GM23338 (cell line): ENCODE measurements at regions not wholly inside any gene's neighbourhood (a gene's known extent, or its start where the extent isn't known, plus 50 kb on each side); places are given as distances from the start of the nearest gene placed in this dataset.
A peak's percentile ranks its signal among the peaks of the same experiment; 100 is the strongest.

Experiments used
- ATAC-seq: fragments of 200-7000 bp; cut with Tn5 transposase; 3 replicates; pipeline ENCODE4 v1.9.1; 2020
- DNase-seq: peaks from one replicate; pipeline ENCODE4 v3.0.0-alpha.2; 2015; ENCODE audit warnings: low spot score
- H2AFZ ChIP-seq: fragments of 200-600 bp; sonication (generic); 2 replicates; pipeline ENCODE4 v1.8.0; 2016; ENCODE audit warnings: antibody characterized with exemption, mild to moderate bottlenecking, moderate library complexity
- H3F3A ChIP-seq: fragments of 200-600 bp; sonication (generic); replicated peaks from 2 replicates; pipeline ENCODE4 v1.8.0; 2017; ENCODE audit warnings: antibody characterized with exemption, mixed run types, low read depth
- H3K27ac ChIP-seq: fragments of 200-600 bp; sonication (generic); 2 replicates; pipeline ENCODE4 v1.6.1; 2016; ENCODE audit warnings: low read depth
- H3K27me3 ChIP-seq: fragments of 200-600 bp; sonication (generic); 2 replicates; pipeline ENCODE4 v1.8.0; 2016; ENCODE audit warnings: mild to moderate bottlenecking, mixed run types, moderate library complexity; ENCODE audit not compliant: insufficient read depth
- H3K36me3 ChIP-seq: fragments of 200-600 bp; sonication (generic); 2 replicates; pipeline ENCODE4 v1.8.0; 2016; ENCODE audit warnings: mild to moderate bottlenecking; ENCODE audit not compliant: insufficient read depth
- H3K4me1 ChIP-seq: fragments of 200-600 bp; sonication (generic); 2 replicates; pipeline ENCODE4 v1.8.0; 2016; ENCODE audit warnings: mild to moderate bottlenecking, moderate library complexity; ENCODE audit not compliant: insufficient read depth
- H3K4me2 ChIP-seq: fragments of 200-600 bp; sonication (generic); 2 replicates; pipeline ENCODE4 v1.7.1; 2017; ENCODE audit warnings: mixed run types
- H3K4me3 ChIP-seq: fragments of 200-600 bp; sonication (generic); 2 replicates; pipeline ENCODE4 v1.6.1; 2016; ENCODE audit warnings: mixed run types
- H3K79me2 ChIP-seq: fragments of 200-600 bp; sonication (generic); replicated peaks from 2 replicates; pipeline ENCODE4 v1.8.0; 2017; ENCODE audit warnings: mild to moderate bottlenecking; ENCODE audit not compliant: insufficient read depth
- H3K9me2 ChIP-seq: fragments of 200-600 bp; sonication (generic); 2 replicates; pipeline ENCODE4 v1.8.0; 2017; ENCODE audit not compliant: insufficient read depth
- H4K20me1 ChIP-seq: fragments of 200-600 bp; sonication (generic); replicated peaks from 2 replicates; pipeline ENCODE4 v1.8.0; 2017; ENCODE audit warnings: mild to moderate bottlenecking; ENCODE audit not compliant: insufficient read depth
- H3K27ac Mint-ChIP-seq: 2 replicates; pipeline ENCODE4 v1.8.0; 2020; ENCODE audit warnings: inconsistent platforms, mild to moderate bottlenecking, moderate library complexity, mixed read lengths
- H3K27me3 Mint-ChIP-seq: 3 replicates; pipeline ENCODE4 v1.8.0; 2022; ENCODE audit warnings: low read depth, mild to moderate bottlenecking, moderate library complexity, mixed read lengths, inconsistent platforms; ENCODE audit not compliant: insufficient read depth, poor library complexity
- H3K36me3 Mint-ChIP-seq: 3 replicates; pipeline ENCODE4 v1.8.0; 2021; ENCODE audit warnings: low read depth, mild to moderate bottlenecking, inconsistent platforms, moderate library complexity, mixed read lengths
- H3K4me1 Mint-ChIP-seq: 3 replicates; pipeline ENCODE4 v1.8.0; 2020; ENCODE audit warnings: mild to moderate bottlenecking, inconsistent platforms, mixed read lengths
- H3K4me3 Mint-ChIP-seq: 3 replicates; pipeline ENCODE4 v1.8.0; 2021; ENCODE audit warnings: moderate library complexity, mild to moderate bottlenecking, inconsistent platforms, mixed read lengths
- H3K9me3 Mint-ChIP-seq: 3 replicates; pipeline ENCODE4 v1.8.0; 2020; ENCODE audit warnings: moderate library complexity, mild to moderate bottlenecking, inconsistent platforms, mixed read lengths
- CREB1 ChIP-seq: fragments of 250-450 bp; sonication (Bioruptor Pico); IDR thresholded peaks from 2 replicates; pipeline ENCODE4 v1.5.0; 2020; ENCODE audit warnings: low read depth, mild to moderate bottlenecking, moderate library complexity
- EZH2 ChIP-seq: fragments of 200-600 bp; sonication (generic); IDR thresholded peaks from one replicate; pipeline ENCODE4 v1.8.0; 2017; ENCODE audit warnings: antibody characterized with exemption, mild to moderate bottlenecking, low read depth; ENCODE audit not compliant: unreplicated experiment
- EZH2phosphoT487 ChIP-seq: fragments of 200-600 bp; sonication (generic); IDR thresholded peaks from one replicate; pipeline ENCODE4 v1.8.1; 2018; ENCODE audit warnings: antibody characterized with exemption; ENCODE audit not compliant: unreplicated experiment
- JUNB ChIP-seq: IDR thresholded peaks from one replicate; pipeline ENCODE4 v1.6.1; 2016; ENCODE audit warnings: antibody characterized with exemption; ENCODE audit not compliant: unreplicated experiment
- NANOG ChIP-seq: IDR thresholded peaks from 2 replicates; pipeline ENCODE4 v1.6.1; 2016; ENCODE audit warnings: antibody characterized with exemption, borderline replicate concordance
- POLR2AphosphoS5 ChIP-seq: IDR thresholded peaks from 2 replicates; pipeline ENCODE4 v1.6.1; 2016; ENCODE audit warnings: antibody characterized with exemption, low read depth
- STAT1 ChIP-seq: IDR thresholded peaks from one replicate; pipeline ENCODE4 v1.6.1; 2016; ENCODE audit warnings: antibody characterized with exemption; ENCODE audit not compliant: unreplicated experiment
- ZNF114 ChIP-seq: fragments of 250-450 bp; sonication (Bioruptor Pico); IDR thresholded peaks from 2 replicates; pipeline ENCODE4 v1.5.0; 2020; ENCODE audit warnings: mild to moderate bottlenecking, moderate library complexity
- ZNF331 ChIP-seq: fragments of 250-450 bp; sonication (Bioruptor Pico); IDR thresholded peaks from 2 replicates; pipeline ENCODE4 v1.5.0; 2020; ENCODE audit warnings: low read depth, mild to moderate bottlenecking, moderate library complexity
- TF ChIP-seq, protein P1 (sequence below): IDR thresholded peaks from 2 replicates; pipeline ENCODE4 v1.6.1; 2016; ENCODE audit warnings: antibody characterized with exemption
- TF ChIP-seq, protein P2 (sequence below): fragments of 250-450 bp; sonication (Bioruptor Pico); IDR thresholded peaks from 2 replicates; pipeline ENCODE4 v1.5.0; 2020; ENCODE audit warnings: mild to moderate bottlenecking, moderate library complexity
- TF ChIP-seq, protein P3 (sequence below), 2 experiments: fragments of 200-600 bp in 1 of 2; sonication (generic) in 1 of 2; conservative IDR thresholded peaks; 2 replicates each; pipeline versions ENCODE4 v1.5.1 to v1.6.1; 2016 to 2017; ENCODE audit warnings: antibody characterized with exemption in 2 of 2, low read depth in 2 of 2, mild to moderate bottlenecking in 2 of 2, moderate library complexity in 1 of 2

DNA sequence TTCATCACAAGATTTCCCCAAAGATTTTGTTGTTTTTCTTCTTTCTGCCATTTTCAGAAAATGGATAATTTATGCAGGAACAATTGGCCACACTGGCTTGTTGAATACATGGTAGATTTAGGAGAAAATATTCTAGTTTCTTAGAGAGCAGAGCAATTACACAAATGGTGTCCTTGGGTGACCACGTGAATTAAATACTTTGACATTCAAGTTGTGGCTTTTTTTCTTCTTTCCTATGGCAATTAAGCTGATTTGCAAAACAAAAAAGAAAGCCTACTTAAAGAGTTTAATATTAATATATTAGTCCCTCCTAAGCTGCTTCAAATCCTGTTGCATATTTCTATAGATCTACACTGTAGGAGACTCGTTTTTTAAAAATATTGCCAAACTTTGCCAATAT, 133.0 kb upstream of the HTR2C start:
- Histone ChIP-seq H3F3A (no peaks in the 10 kb centered on the region), H4K20me1 (0 out of 2 replicates have a peak, but pooled peaks cover 2% of the 10 kb centered on the region), H3K36me3 (no peaks in the 10 kb centered on the region), H2AFZ (no peak overlapping the region), H3K79me2 (no peaks in the 10 kb centered on the region), H3K27ac (no peak overlapping the region), H3K4me2 (peak overlapping the region; percentile 25), H3K4me3 (no peak overlapping the region), H3K4me1 (peaks cover 22% of the 10 kb centered on the region), H3K27me3 (peaks cover 31% of the 10 kb centered on the region), H3K9me2 (no peaks in the 10 kb centered on the region)
- H3K27me3 Mint-ChIP-seq, result peaks cover 16% of the 10 kb centered on the region
- H3K4me3 Mint-ChIP-seq, result no peak overlapping the region
- no peaks in the 10 kb centered on the region; the same call in 2 of the 3 replicates for H3K9me3 Mint-ChIP-seq
- DNase-seq, result no peak
- TF ChIP-seq POLR2AphosphoS5, result no peak
- no peak overlapping the region for H3K27ac Mint-ChIP-seq
- H3K36me3 Mint-ChIP-seq, result no peaks in the 10 kb centered on the region
- H3K4me1 Mint-ChIP-seq, result peaks cover 35% of the 10 kb centered on the region
- no peak for ATAC-seq

DNA sequence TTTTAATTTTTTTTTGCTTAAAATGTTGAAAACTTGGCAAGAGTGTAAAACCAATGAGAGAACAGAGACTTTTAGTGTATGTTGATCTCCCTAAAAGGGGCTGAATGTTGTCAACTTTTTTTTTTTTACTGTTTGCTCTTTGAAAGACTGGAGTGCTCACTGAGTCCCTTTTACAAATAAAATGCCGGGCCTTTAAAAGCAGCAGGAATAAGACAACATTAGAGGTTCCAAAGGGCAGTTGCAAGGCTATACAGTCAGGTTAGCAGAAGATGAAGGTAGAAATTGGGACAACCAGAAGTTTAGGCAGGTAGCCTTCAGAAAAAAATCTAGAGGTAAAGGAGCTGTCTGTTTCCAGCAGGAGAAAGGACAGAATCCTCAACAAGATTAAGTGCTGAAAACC, 132.5 kb upstream of the HTR2C start:
- Mint-ChIP-seq H3K9me3 (no peaks in the 10 kb centered on the region; the same call in 2 of the 3 replicates), H3K4me3 (no peak overlapping the region), H3K27me3 (peaks cover 16% of the 10 kb centered on the region), H3K27ac (no peak overlapping the region), H3K36me3 (no peaks in the 10 kb centered on the region), H3K4me1 (peaks cover 35% of the 10 kb centered on the region)
- 0 out of 2 replicates have a peak, but pooled peaks cover 3% of the 10 kb centered on the region for H4K20me1 ChIP-seq
- no peaks in the 10 kb centered on the region for H3F3A ChIP-seq
- ATAC-seq, result peak; percentile 68
- no peak overlapping the region for H3K4me3 ChIP-seq
- no peaks in the 10 kb centered on the region for H3K9me2 ChIP-seq
- H2AFZ ChIP-seq, result no peak overlapping the region
- H3K4me2 ChIP-seq, result peak overlapping the region; percentile 25
- no peaks in the 10 kb centered on the region for H3K79me2 ChIP-seq
- peaks cover 22% of the 10 kb centered on the region for H3K4me1 ChIP-seq
- H3K27ac ChIP-seq, result no peak overlapping the region
- DNase-seq, result no peak
- peaks cover 31% of the 10 kb centered on the region for H3K27me3 ChIP-seq
- H3K36me3 ChIP-seq, result no peaks in the 10 kb centered on the region
- TF ChIP-seq CREB1 (CRISPR knock-in tag), result no peak
- no peak for TF ChIP-seq STAT1
- no peak for TF ChIP-seq EZH2phosphoT487
- no peak for TF ChIP-seq EZH2
- no peak for TF ChIP-seq ZNF331 (CRISPR knock-in tag)
- no peak for TF ChIP-seq ZNF114 (CRISPR knock-in tag)
- TF ChIP-seq, protein P1, sequence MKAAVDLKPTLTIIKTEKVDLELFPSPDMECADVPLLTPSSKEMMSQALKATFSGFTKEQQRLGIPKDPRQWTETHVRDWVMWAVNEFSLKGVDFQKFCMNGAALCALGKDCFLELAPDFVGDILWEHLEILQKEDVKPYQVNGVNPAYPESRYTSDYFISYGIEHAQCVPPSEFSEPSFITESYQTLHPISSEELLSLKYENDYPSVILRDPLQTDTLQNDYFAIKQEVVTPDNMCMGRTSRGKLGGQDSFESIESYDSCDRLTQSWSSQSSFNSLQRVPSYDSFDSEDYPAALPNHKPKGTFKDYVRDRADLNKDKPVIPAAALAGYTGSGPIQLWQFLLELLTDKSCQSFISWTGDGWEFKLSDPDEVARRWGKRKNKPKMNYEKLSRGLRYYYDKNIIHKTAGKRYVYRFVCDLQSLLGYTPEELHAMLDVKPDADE, result no peak
- TF ChIP-seq, protein P2, sequence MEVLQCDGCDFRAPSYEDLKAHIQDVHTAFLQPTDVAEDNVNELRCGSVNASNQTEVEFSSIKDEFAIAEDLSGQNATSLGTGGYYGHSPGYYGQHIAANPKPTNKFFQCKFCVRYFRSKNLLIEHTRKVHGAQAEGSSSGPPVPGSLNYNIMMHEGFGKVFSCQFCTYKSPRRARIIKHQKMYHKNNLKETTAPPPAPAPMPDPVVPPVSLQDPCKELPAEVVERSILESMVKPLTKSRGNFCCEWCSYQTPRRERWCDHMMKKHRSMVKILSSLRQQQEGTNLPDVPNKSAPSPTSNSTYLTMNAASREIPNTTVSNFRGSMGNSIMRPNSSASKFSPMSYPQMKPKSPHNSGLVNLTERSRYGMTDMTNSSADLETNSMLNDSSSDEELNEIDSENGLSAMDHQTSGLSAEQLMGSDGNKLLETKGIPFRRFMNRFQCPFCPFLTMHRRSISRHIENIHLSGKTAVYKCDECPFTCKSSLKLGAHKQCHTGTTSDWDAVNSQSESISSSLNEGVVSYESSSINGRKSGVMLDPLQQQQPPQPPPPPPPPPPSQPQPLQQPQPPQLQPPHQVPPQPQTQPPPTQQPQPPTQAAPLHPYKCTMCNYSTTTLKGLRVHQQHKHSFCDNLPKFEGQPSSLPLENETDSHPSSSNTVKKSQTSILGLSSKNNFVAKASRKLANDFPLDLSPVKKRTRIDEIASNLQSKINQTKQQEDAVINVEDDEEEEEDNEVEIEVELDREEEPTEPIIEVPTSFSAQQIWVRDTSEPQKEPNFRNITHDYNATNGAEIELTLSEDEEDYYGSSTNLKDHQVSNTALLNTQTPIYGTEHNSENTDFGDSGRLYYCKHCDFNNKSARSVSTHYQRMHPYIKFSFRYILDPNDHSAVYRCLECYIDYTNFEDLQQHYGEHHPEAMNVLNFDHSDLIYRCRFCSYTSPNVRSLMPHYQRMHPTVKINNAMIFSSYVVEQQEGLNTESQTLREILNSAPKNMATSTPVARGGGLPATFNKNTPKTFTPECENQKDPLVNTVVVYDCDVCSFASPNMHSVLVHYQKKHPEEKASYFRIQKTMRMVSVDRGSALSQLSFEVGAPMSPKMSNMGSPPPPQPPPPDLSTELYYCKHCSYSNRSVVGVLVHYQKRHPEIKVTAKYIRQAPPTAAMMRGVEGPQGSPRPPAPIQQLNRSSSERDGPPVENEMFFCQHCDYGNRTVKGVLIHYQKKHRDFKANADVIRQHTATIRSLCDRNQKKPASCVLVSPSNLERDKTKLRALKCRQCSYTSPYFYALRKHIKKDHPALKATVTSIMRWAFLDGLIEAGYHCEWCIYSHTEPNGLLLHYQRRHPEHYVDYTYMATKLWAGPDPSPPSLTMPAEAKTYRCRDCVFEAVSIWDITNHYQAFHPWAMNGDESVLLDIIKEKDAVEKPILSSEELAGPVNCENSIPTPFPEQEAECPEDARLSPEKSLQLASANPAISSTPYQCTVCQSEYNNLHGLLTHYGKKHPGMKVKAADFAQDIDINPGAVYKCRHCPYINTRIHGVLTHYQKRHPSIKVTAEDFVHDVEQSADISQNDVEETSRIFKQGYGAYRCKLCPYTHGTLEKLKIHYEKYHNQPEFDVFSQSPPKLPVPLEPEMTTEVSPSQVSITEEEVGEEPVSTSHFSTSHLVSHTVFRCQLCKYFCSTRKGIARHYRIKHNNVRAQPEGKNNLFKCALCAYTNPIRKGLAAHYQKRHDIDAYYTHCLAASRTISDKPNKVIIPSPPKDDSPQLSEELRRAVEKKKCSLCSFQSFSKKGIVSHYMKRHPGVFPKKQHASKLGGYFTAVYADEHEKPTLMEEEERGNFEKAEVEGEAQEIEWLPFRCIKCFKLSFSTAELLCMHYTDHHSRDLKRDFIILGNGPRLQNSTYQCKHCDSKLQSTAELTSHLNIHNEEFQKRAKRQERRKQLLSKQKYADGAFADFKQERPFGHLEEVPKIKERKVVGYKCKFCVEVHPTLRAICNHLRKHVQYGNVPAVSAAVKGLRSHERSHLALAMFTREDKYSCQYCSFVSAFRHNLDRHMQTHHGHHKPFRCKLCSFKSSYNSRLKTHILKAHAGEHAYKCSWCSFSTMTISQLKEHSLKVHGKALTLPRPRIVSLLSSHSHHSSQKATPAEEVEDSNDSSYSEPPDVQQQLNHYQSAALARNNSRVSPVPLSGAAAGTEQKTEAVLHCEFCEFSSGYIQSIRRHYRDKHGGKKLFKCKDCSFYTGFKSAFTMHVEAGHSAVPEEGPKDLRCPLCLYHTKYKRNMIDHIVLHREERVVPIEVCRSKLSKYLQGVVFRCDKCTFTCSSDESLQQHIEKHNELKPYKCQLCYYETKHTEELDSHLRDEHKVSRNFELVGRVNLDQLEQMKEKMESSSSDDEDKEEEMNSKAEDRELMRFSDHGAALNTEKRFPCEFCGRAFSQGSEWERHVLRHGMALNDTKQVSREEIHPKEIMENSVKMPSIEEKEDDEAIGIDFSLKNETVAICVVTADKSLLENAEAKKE (CRISPR knock-in tag), result no peak
- TF ChIP-seq POLR2AphosphoS5, result no peak
- TF ChIP-seq JUNB, result no peak
- no peak for TF ChIP-seq NANOG
- TF ChIP-seq, protein P3, sequence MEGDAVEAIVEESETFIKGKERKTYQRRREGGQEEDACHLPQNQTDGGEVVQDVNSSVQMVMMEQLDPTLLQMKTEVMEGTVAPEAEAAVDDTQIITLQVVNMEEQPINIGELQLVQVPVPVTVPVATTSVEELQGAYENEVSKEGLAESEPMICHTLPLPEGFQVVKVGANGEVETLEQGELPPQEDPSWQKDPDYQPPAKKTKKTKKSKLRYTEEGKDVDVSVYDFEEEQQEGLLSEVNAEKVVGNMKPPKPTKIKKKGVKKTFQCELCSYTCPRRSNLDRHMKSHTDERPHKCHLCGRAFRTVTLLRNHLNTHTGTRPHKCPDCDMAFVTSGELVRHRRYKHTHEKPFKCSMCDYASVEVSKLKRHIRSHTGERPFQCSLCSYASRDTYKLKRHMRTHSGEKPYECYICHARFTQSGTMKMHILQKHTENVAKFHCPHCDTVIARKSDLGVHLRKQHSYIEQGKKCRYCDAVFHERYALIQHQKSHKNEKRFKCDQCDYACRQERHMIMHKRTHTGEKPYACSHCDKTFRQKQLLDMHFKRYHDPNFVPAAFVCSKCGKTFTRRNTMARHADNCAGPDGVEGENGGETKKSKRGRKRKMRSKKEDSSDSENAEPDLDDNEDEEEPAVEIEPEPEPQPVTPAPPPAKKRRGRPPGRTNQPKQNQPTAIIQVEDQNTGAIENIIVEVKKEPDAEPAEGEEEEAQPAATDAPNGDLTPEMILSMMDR (conservative IDR thresholded peaks at IDR 0.05; ENCODE audit: low read depth in 2 of 2), result no peak
